ENCODE measurements at regions not wholly inside any gene's neighbourhood (a gene's known extent, or its start where the extent isn't known, plus 50 kb on each side); places are given as distances from the start of the nearest gene placed in this dataset.

DNA sequence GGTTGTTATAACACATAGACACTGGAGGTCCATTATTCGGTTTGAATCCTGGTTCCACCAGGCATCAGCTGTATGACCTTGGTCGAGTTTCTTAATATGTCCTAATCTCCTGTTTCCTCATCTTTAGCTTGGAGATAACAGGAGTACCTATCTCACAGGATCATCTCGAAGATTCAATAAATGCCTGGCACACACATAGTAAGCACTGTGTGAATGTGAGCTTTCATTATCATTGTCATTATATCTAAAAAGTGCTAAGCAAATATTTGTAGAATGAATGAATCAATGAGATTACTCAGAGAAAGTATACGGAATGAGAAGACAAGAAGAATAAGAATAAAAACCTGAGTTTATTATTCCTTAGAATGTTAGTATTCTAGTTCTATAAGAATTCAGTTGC lies 227.4 kb upstream of the CFAP20DC start:
- DNase-seq = no peak

DNA sequence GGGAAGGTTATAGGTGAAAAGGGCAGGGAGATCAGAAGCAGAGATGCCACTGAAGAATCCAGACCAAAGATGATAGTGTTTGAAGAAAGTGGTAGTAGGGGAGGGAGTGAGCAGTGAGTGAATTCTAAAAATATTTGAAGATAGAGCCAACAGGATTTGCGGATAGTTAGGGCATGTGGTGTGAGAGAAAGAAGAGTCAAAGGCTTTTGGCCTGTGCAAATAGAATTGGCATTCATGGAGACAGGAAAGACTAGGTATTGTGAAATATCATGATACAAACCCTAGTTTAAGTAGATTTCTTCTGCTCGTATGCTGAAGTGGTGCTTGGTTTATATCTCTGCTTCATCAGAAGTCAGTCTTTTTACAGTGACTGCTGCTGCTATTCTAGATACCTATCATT lies 224.2 kb upstream of the CFAP20DC start:
- DNase-seq = no peak

DNA sequence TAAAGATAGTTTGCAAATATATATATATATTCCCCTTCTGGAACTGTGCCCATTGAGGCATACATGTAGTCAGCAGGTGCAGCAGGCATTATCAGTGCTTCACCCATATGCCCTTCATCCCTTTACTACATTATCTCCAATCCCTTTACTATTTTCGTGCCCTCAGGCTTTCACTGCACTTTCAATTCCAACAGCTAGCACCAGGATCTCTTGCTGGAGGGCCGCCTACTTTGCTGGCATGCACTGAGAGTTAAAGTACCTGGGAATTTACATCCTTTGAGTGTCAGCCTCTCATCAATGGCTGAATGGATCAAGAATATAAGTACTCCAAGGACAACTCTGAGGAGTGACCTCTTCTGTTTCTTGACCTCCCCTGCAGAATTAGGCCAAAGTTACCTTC lies 222.1 kb upstream of the CFAP20DC start:
- no peak for DNase-seq

DNA sequence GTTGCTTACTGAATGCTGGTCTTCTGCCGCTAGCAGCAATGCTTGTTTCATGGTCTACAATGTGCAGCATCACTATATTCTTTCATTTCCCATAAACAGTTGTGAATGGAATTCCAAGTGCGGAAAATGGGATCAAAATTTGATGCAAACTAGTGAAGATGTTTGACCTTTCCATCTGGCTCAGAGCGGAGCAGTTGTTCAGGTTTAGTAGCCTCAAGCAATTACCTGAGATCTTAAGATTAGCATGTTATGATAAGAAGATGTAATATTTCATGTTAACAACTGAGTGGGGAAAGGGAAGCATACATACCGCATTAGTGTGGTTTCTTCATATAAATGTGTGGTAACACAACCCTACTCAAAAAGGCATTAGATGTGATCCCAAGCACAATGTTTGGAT lies 221.1 kb upstream of the CFAP20DC start:
- DNase-seq = no peak

DNA sequence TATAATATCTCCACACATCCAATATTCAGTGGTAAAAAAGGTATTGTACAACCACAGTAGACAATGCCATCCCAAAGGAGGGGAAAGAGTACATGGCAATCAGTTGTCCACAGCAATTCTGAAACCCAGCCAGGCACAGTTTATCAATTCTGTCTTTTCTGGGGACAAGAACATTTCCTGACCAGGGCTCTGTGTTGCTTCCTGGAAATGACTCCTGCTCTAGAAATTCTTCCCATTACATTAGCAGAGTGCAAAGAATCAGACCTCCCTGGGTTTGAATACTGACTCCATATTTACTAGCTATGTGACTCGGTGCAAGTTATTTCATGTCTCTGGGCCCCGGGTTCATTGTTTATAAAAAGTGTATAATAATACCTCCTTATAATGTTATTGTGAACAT lies 220.4 kb upstream of the CFAP20DC start:
- DNase-seq = no peak

DNA sequence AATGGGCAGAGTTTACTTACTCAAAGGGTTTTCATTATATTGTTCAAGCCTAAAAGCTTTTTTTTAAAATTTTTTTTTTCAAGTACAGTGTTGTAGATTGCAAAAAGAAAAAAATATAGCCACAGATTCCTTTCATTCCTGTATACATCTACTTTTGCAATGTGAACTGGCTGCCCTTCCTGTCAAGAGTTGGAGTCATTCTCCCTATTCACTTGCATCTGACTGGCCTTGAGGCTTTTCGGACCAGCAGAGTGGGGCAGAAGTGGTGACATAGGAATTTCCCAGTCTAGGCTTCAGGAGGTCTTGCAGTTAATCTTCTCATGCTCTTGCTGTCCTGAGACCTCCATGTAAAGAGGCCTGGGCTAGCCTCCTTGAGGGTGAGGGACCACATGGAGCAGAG lies 218.3 kb upstream of the CFAP20DC start:
- no peak for DNase-seq

DNA sequence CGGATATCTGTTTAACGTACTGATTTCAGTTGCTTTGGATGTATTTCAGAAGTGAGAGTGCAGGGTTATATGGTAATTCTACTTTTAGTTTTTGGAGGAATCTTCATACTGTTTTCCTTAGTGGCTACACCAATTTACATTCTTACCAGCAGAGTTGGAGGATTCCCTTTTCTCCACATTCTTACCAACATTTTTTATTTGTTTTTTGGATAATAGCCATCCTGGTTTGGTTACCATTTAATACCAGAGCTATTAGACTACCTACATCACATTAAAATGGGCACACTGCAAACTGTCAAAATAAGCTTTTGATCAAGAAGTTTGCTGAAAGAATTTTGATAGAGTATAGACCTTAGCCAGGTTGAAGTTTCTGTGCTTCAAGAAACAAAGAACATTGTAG lies 217.2 kb upstream of the CFAP20DC start:
- no peak for DNase-seq

DNA sequence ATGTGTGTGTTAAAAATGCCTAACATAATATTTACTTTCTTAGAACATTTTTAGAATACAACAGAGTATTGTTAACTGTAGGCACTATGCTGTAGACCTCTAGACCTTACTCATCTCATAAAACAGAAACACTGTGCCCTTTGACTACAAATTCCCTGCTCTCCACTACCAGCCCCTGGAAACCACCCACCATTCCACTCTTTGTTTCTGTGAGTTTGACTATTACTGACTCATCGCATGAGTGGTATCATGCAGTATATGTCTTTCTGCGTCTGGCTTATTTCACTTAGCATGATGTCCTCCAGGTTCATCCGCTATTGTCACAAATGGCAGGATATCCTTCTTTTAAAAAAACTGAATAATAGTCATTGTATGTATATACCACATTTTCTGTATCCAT lies 216.7 kb upstream of the CFAP20DC start:
- DNase-seq = no peak

DNA sequence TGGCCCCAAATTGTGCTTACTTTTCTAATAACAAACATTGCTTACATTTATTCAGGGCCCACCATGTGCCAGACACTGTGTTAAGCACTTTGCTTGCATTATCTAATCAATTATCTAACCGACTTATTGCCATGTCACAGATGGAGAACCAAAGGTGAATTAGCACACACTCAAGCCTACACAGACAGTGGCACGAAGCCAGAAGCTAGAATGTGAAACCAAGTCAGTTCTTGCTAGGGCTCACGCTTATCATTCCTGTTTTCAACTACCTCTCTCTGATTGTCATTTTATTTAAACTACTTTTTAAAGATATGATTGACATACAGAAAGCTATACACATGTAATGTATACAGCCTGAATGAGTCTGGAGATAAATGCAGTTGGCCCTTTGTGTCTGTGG lies 215.7 kb upstream of the CFAP20DC start:
- no peak for DNase-seq

DNA sequence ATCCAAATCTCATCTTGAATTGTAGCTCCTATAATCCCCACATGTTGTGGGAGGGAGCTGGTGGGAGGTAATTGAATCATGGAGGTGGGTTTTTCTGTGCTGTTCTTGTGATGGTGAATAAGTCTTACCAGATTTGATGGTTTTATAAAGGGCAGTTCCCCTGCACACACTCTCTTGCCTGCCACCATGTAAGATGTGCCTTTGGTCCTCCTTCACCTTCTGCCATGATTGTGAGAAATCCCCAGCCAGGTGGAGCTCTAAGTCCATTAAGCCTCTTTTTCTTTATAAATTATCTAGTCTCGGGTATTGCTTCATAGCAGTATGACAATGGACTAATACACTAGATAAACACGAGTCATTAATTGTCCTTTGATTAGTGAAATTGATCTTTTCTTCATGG lies 214.5 kb upstream of the CFAP20DC start:
- DNase-seq = no peak

DNA sequence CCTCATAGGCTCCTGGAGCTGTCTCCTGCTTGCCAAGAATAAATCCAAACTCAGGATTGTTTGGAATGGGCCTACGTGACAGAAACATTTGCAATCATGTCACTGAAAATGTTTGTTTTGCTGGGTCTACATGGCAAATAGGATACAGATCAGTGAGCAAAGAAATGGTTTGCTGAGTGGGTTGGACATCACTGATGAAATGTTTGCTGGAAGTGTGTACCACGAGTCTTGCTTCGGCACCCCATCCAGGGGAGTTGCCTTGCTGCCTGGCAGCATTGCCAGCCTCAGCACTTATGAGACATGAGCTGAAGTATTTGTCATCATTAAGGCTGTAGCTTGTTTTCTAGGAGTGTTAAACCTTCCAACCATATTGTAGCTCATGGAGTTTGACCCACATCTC lies 213.3 kb upstream of the CFAP20DC start:
- no peak for DNase-seq

DNA sequence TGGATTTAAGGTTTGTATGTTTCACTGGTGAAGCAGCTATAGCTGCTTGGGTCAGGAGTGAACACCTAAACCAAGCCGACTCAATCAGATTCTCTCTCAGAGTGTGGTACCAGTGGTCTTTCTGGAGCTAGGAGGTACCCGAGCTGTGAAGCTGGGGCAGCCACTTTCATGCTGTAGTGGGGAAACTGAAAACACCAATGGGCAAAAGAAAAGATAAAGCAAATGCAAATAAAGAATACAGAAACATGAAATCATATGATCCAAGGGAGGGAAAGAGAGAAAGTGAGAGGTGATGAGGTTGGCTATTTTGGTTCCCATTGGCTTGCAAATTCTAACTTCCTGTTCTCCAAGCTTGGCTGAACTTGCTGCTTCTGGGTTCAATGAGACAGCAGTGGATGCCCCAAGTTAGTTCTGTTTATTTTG lies 212.3 kb upstream of the CFAP20DC start:
- no peak for DNase-seq

DNA sequence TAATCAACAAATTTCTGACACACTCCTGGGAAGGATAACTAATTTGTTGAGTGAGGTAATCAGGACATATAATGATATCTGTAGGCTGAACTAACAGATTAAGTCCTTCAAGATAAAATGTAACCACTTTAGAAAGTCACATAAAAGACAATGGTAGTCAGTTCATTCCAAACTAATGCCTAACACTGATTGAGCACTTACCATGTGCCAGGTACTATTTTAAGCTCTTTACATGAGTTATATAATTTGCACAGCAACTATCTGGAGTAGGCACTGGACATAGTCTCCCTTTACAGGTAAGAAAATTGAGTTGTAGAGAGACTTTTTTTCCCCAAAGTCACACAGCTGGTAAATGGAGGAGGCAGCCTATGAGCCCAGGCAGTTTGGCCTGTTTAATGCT lies 211.2 kb upstream of the CFAP20DC start:
- no peak for DNase-seq

DNA sequence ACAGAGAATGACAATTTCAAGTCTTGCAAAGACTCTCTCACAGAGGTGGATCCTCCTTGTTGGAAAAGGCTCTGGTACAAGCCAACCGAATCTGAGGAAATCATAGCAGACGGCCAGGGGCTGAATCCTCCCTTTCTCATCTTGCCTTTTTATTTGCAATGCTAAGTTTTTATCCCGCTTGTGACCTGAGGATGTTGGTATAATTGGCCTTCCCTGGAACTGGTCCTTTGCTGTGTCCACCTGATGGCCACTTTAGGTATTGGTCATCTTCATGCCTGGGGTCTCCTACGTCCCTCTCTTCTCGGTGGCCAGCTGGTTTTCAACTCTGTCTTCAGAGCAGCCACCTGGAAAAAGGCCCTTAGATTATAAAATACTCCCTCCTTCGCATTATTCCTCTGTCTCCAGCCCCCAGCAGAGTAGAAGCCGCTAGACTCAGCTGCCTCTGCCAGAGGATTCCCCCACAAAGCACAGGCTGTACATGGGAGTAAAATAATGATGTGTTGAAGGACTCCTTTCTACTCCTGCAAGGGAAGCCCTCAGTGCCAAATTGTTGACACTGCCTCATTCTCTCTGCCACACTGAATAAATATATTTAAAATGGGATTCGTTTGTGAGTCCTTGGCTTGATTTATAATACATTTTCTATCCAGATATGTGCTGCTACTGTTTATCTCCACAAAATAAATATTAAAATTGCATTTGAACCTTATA lies 208.9 kb upstream of the CFAP20DC start:
- no peak for DNase-seq

DNA sequence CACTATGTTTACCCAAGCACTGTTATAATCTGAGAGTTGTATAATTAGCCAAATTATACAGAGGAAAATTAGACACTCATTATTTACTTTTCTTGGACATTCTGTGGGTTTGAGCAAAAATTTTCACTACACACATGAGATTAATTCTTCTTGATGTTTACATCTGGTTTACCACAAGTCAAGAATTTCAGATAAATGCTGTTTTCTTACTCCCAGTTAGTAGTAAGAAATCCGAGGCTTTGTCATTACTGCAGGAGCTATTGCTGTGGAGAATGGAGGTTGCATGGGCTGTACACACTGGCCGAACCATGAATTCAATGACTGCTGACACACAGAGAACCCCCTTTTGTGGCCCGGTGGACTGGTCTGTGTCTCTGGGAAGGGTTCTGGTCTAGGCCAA lies 207.7 kb upstream of the CFAP20DC start:
- DNase-seq = no peak

DNA sequence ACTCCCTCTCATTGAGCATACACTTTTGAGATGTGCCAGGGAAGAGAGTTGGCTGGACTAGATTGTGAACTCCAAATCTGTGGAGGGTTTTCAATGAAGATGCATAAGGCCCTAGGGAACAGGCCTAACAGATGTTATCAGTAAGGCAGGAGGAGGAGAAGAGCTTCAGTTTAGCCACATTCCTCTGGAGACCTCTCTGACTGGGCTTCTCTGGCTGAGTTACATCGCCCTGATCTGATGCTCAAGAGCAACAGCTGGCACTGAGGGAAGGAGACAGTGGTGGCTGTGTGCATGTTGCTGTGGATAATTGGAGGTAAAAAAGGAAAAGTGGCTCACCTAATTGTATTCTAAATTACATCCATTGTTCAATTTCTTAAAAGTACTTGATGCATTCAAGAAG lies 206.4 kb upstream of the CFAP20DC start:
- DNase-seq = no peak

DNA sequence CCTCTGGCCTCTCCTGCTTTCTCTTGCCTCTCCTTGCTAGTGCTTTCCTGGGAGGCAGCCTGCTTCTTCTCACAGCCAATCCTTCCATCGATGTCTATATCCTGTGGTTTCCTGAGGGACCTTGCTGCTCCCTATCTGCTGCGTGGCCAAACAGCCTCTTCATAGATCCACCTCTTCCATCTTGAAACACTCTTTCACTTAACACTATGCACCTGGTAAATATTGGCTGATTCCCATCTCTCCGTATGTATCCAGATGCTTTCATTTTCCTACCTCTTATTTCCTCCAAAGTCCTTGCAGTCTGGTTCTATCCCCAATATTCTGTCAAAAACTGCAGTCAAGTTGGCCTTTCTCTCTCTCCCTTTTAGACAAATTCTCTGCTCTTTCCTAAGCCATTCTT lies 205.2 kb upstream of the CFAP20DC start:
- no peak for DNase-seq

DNA sequence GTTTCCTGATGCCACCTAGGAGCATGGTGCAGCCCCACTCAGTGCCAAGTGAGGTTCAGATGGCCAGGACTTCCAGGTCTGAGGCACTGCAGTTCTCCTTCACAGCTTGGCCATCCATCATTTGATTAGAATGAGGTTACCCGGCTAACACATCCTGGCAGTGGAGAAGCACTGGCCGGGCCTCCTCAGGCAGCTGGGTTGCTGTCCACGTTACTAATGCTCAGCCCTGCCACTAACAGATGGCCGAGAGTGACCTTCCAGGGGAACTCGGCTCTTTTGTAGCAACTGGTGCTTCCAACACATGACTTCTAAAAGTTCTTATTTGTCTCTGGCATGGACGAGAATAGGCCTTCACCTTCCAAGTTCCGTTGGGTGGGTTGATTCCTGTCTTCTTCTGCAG lies 204.6 kb upstream of the CFAP20DC start:
- DNase-seq = no peak

DNA sequence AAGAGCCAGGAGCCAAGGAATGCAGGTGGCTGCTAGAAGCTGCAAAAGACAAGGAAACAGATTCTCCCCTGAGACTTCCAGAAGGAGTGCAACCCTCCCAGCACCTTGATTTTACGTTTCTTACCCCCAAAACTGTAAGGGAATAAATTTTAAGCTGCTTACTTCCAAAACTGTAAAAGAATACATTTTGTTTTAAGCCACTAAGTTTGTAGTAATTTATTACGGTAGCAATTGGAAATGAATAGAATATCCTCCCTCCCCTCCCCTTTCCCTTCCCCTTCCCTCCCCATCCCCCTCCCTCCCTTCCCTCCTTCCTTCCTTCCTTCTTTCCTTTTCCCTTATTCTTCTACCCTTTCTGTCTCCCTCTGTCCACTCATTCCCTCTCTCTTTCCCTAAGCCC lies 203.7 kb upstream of the CFAP20DC start:
- DNase-seq = no peak

DNA sequence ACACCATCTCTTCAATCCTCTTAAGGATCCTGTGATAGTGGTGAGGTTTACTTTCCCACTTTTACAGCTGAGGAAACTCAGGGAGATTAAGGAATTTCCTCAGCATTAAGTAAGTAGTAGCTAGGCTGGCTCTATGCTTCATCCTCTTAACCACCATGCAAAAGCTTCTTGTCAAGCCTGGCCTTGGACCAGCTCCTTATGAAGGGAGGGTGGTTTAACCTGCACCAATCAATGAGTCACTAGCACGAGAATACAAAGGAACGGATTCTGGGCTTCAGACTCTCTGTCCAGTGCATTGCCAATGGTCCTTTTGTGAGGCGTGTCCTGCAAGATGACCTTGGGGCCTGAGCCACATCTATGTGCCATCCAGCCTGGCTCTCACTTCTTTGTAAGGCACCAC lies 202.0 kb upstream of the CFAP20DC start:
- DNase-seq = no peak

DNA sequence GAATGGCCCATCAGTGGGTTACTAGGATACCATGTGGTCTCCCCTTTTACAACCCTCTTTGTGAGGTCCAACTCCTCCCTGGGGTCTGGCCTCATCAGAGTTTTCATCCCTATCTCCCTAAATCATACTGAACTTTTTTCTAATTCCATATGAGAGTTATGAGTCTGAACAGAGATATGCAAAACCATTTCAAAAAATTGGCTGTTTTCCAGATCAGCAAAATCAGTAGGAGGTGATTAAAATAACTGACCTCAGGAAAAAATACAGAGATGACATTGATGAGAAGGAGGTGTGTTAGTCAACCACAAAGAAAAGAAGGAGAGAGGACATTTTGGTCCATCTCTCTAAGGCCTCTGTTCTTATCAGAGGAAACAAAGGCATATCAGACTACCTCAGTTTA lies 200.8 kb upstream of the CFAP20DC start:
- no peak for DNase-seq

DNA sequence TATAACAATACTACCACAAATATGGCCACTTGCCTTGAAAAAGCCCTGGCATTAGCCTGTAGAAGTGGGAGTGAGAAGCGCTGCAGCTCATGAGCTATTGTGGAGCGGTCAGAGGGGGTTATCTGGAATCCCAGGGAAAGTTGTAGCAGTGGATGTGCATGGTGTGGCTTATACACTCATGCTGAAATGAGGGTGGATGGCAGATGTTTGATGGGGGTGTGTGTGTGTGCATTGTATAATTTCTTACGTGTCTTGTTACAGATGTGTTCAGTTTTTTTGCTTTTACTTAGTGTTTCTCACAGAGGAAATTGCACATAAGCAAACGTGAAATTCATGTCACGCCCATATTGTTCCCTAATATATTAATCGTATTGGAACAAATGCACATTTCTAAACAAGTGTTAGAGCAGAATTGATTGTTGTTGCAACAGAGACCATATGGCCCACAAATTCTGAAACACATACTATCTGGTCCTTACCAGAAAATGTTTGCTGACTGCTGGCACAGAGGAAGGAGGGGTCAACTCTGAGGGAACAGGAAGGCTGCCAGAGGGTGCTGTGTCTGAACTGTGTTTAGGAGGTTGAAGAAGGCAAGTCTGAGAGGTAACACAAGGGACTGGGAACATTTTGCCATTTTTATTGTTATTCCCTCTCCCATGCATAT lies 200.0 kb upstream of the CFAP20DC start:
- DNase-seq = no peak

DNA sequence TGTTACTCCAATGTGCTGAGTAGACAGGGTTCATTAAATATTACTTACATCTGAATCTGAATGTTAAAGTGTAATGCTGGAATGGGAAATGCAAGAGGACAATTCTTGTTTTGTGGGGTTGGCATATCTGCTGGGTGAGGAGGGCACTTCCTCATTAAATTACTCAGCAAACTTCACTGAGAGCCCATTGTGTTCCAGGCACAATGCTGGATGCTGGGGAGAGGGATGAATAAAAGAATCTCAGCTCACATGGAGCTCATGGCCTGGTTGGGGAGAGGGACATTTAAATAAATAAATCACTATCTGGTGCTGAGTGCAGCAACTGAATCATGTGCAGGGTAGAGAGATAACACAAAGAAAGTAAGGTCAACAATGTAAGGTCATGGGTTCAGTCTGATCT lies 199.2 kb upstream of the CFAP20DC start:
- DNase-seq = no peak

DNA sequence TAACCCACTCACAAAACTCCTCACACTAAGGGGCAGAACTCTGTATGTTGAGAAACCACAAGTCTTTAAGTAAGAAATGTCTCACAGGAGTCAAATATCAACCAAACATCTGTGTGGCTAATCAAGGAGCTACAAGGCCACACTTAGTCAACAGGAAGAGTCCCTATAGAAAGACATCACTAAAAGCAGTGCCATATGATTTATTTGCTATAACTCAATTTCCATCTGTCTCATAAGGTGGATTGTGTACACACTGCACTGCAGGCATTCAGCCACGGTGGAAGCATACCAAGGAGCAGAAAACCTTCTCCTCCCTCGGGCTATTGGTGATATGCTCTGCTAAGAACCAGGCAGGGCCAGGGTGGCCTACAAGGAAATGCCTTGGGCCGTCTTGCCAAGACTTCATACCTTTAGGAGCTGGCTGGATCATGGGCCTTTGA lies 197.6 kb upstream of the CFAP20DC start:
- DNase-seq = no peak

All from activated naive CD4-positive, alpha-beta T cell treated with anti-CD3 and anti-CD28 coated beads, Interleukin-2, amount 50 U/mL, for 16 hours (primary cell).